SKM-1 (cell line): ENCODE measurements at regions not wholly inside any gene's neighbourhood (a gene's known extent, or its start where the extent isn't known, plus 50 kb on each side); places are given as distances from the start of the nearest gene placed in this dataset.

Source experiments
- DNase-seq: peaks from one replicate; lab custom pipeline; 2025; ENCODE audit not compliant: unreplicated experiment; lab: John Stamatoyannopoulos, UW

GRCh38 chr18:45560870-45561269 is 54.4 kb upstream of the SLC14A2 start:
- DNase-seq: no peak

GRCh38 chr18:45562567-45563479 is 52.5 kb upstream of the SLC14A2 start:
- DNase-seq: no peak

DNA sequence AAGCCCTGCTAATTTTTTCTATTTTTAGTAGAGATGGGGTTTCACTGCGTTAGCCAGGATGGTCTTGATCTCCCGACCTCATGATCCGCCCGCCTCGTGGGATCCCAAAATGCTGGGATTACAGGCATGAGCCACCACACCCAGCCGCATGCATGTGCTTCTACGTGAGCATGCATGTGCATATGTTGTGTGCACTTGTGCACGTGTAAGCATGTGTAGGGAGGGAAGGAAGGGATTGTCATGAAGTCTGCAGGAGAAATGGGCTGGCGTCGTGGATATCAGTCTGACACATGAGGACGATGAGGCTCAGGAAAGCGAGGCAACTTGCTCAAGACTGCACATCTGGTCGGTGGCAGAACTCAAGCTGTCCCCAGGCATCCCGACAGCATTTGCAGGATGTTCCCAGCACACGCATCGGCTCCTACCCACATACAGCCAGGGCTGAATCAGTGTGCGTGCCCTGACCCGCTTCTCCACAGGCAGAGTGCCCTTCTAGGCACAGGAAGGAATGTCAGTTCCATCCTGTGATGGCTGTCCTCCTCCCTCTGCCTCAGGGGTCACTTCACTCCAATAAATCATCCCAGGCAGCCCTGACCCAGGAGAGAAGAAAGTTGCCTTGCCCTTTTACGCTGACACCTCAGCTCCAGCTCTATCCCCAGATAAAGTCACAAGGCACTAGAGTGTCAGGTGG is 49.9 kb upstream of the SLC14A2 start:
- DNase-seq: no peak
